ENCODE measurements at regions not wholly inside any gene's neighbourhood (a gene's known extent, or its start where the extent isn't known, plus 50 kb on each side); places are given as distances from the start of the nearest gene placed in this dataset.

GRCh38 chr21:15524855-15525254 is 204.9 kb upstream of the USP25 start:
- Mint-ChIP-seq H3K27me3 (ENCODE audit: insufficient read depth, unreplicated experiment) (no peaks in the 10 kb centered on the region), H3K9me3 (ENCODE audit: unreplicated experiment) (no peaks in the 10 kb centered on the region), H3K4me1 (ENCODE audit: insufficient read depth, unreplicated experiment) (no peaks in the 10 kb centered on the region), H3K27ac (ENCODE audit: low read depth, unreplicated experiment) (no peak overlapping the region), H3K36me3 (ENCODE audit: insufficient read depth, unreplicated experiment) (no peaks in the 10 kb centered on the region), H3K4me3 (ENCODE audit: unreplicated experiment) (no peak overlapping the region)
- intact Hi-C loops (cut with micrococcal nuclease): no loop called here
- POLR2A ChIA-PET: interaction anchor here (0.7 kb wide), 1 partner anchor 55 kb away, joined by 3 read pairs; no protein-coding TSS in a partner anchor
- DNase-seq (ENCODE audit: unreplicated experiment): no peak
- BruUV-seq (replicated peaks): no TSS peak
- CTCF ChIA-PET: no interaction called here
- no peak for TF ChIP-seq CTCF (IDR thresholded peaks at IDR 0.05; ENCODE audit: unreplicated experiment)

GRCh38 chr21:15526798-15527197 is 203.0 kb upstream of the USP25 start:
- BruUV-seq (replicated peaks): no TSS peak
- no peak overlapping the region for H3K4me3 Mint-ChIP-seq (ENCODE audit: unreplicated experiment)
- H3K36me3 Mint-ChIP-seq (ENCODE audit: insufficient read depth, unreplicated experiment): no peaks in the 10 kb centered on the region
- intact Hi-C loops (cut with micrococcal nuclease): no loop called here
- POLR2A ChIA-PET: no interaction called here
- no peaks in the 10 kb centered on the region for H3K4me1 Mint-ChIP-seq (ENCODE audit: insufficient read depth, unreplicated experiment)
- no peak for TF ChIP-seq CTCF (IDR thresholded peaks at IDR 0.05; ENCODE audit: unreplicated experiment)
- no peak for DNase-seq (ENCODE audit: unreplicated experiment)
- no peaks in the 10 kb centered on the region for H3K27me3 Mint-ChIP-seq (ENCODE audit: insufficient read depth, unreplicated experiment)
- CTCF ChIA-PET: interaction anchor here (1.0 to 1.1 kb wide), 2 partner anchors 9 to 26 kb away, joined by 3 to 4 read pairs; no protein-coding TSS in a partner anchor
- H3K27ac Mint-ChIP-seq (ENCODE audit: low read depth, unreplicated experiment): no peak overlapping the region
- no peaks in the 10 kb centered on the region for H3K9me3 Mint-ChIP-seq (ENCODE audit: unreplicated experiment)

GRCh38 chr21:15528346-15528745 is 201.4 kb upstream of the USP25 start:
- H3K4me3 Mint-ChIP-seq (ENCODE audit: unreplicated experiment): no peak overlapping the region
- no peaks in the 10 kb centered on the region for H3K4me1 Mint-ChIP-seq (ENCODE audit: insufficient read depth, unreplicated experiment)
- no peak overlapping the region for H3K27ac Mint-ChIP-seq (ENCODE audit: low read depth, unreplicated experiment)
- intact Hi-C loops (cut with micrococcal nuclease): no loop called here
- no peak for TF ChIP-seq CTCF (IDR thresholded peaks at IDR 0.05; ENCODE audit: unreplicated experiment)
- no peaks in the 10 kb centered on the region for H3K36me3 Mint-ChIP-seq (ENCODE audit: insufficient read depth, unreplicated experiment)
- BruUV-seq (replicated peaks): no TSS peak
- CTCF ChIA-PET: interaction anchor here (0.8 kb wide), 1 partner anchor 29 kb away, joined by 3 read pairs; no protein-coding TSS in a partner anchor
- POLR2A ChIA-PET: no interaction called here
- no peaks in the 10 kb centered on the region for H3K9me3 Mint-ChIP-seq (ENCODE audit: unreplicated experiment)
- DNase-seq (ENCODE audit: unreplicated experiment): no peak
- H3K27me3 Mint-ChIP-seq (ENCODE audit: insufficient read depth, unreplicated experiment): no peaks in the 10 kb centered on the region

- Mint-ChIP-seq H3K27me3 (ENCODE audit: insufficient read depth, unreplicated experiment) (peaks cover 12% of the 10 kb centered on the region), H3K27ac (ENCODE audit: low read depth, unreplicated experiment) (no peak overlapping the region), H3K36me3 (ENCODE audit: insufficient read depth, unreplicated experiment) (no peaks in the 10 kb centered on the region), H3K4me3 (ENCODE audit: unreplicated experiment) (no peak overlapping the region), H3K9me3 (ENCODE audit: unreplicated experiment) (no peaks in the 10 kb centered on the region), H3K4me1 (ENCODE audit: insufficient read depth, unreplicated experiment) (no peaks in the 10 kb centered on the region)
- POLR2A ChIA-PET: no interaction called here
- BruUV-seq (replicated peaks): no TSS peak
- no peak for DNase-seq (ENCODE audit: unreplicated experiment)
- TF ChIP-seq CTCF (IDR thresholded peaks at IDR 0.05; ENCODE audit: unreplicated experiment): no peak
- CTCF ChIA-PET: interaction anchor here (0.9 kb wide), 1 partner anchor 22 kb away, joined by 3 read pairs; no protein-coding TSS in a partner anchor
- intact Hi-C loops (cut with micrococcal nuclease): no loop called here
Measured at GRCh38 chr21:15531986-15532385, 197.8 kb upstream of the USP25 start.

All from MCF 10A (cell line).